GM21717 (cell line): ENCODE measurements at regions not wholly inside any gene's neighbourhood (a gene's known extent, or its start where the extent isn't known, plus 50 kb on each side); places are given as distances from the start of the nearest gene placed in this dataset.

Experiments
- ATAC-seq: cut with Tn5 transposase; IDR thresholded peaks from one replicate; pipeline ENCODE4 v1.9.1; 2021; ENCODE audit warnings: mild to moderate bottlenecking, moderate library complexity; ENCODE audit not compliant: unreplicated experiment

- ATAC-seq, result no peak
Observed at GRCh38 chr20:12354725-12355124, 437.0 kb downstream of the BTBD3 start.

GRCh38 chr20:12355185-12355584 is 437.5 kb downstream of the BTBD3 start:
- ATAC-seq, result no peak

GRCh38 chr20:12358006-12358654 is 440.4 kb downstream of the BTBD3 start:
- ATAC-seq, result no peak

- no peak for ATAC-seq
Observed at GRCh38 chr20:12358655-12359009, 440.9 kb downstream of the BTBD3 start.

- ATAC-seq, result no peak
Observed at GRCh38 chr20:12371990-12372389, 454.3 kb downstream of the BTBD3 start.

GRCh38 chr20:12372557-12372956 is 454.9 kb downstream of the BTBD3 start:
- ATAC-seq, result no peak

- no peak for ATAC-seq
Observed at GRCh38 chr20:12375967-12376366, 458.3 kb downstream of the BTBD3 start.

- no peak for ATAC-seq
Observed at GRCh38 chr20:12383821-12384220, 466.1 kb downstream of the BTBD3 start.

GRCh38 chr20:12386821-12387220 is 469.1 kb downstream of the BTBD3 start:
- ATAC-seq, result no peak

GRCh38 chr20:12391099-12391498 is 473.4 kb downstream of the BTBD3 start:
- ATAC-seq, result no peak

GRCh38 chr20:12394786-12395185 is 477.1 kb downstream of the BTBD3 start:
- ATAC-seq, result no peak

- no peak for ATAC-seq
Observed at GRCh38 chr20:12395353-12395752, 477.7 kb downstream of the BTBD3 start.

- no peak for ATAC-seq
Observed at GRCh38 chr20:12395760-12396159, 478.1 kb downstream of the BTBD3 start.

GRCh38 chr20:12399110-12399836 is 481.6 kb downstream of the BTBD3 start:
- no peak for ATAC-seq

GRCh38 chr20:12404941-12405340 is 487.2 kb downstream of the BTBD3 start:
- no peak for ATAC-seq

- no peak for ATAC-seq
Observed at GRCh38 chr20:12406978-12407377, 489.3 kb downstream of the BTBD3 start.

GRCh38 chr20:12409501-12409900 is 491.8 kb downstream of the BTBD3 start:
- ATAC-seq, result no peak

- no peak for ATAC-seq
Observed at GRCh38 chr20:12410783-12411182, 493.1 kb downstream of the BTBD3 start.

- ATAC-seq, result no peak
Observed at GRCh38 chr20:12411246-12411940, 493.7 kb downstream of the BTBD3 start.

- ATAC-seq, result no peak
Observed at GRCh38 chr20:12413116-12413515, 495.4 kb downstream of the BTBD3 start.

GRCh38 chr20:12414446-12415274 is 497.0 kb downstream of the BTBD3 start:
- ATAC-seq, result no peak
